ENCODE measurements at regions not wholly inside any gene's neighbourhood (a gene's known extent, or its start where the extent isn't known, plus 50 kb on each side); places are given as distances from the start of the nearest gene placed in this dataset.

GRCh38 chr6:27135087-27135657 is 112.3 kb upstream of the PRSS16 start:
- TF ChIP-seq POLR2AphosphoS5 (IDR thresholded peaks at IDR 0.05; ENCODE audit: low read depth) (no peak), CTCF (conservative IDR thresholded peaks at IDR 0.05; ENCODE audit: low read depth in 2 of 2) (no peak), EZH2 (IDR thresholded peaks at IDR 0.05; ENCODE audit: low read depth, unreplicated experiment) (no peak), JUNB (IDR thresholded peaks at IDR 0.05; ENCODE audit: unreplicated experiment) (no peak), ZNF331 (CRISPR knock-in tag; IDR thresholded peaks at IDR 0.05; ENCODE audit: low read depth) (no peak), EZH2phosphoT487 (IDR thresholded peaks at IDR 0.05; ENCODE audit: unreplicated experiment) (no peak)
- TF ChIP-seq, protein P1, sequence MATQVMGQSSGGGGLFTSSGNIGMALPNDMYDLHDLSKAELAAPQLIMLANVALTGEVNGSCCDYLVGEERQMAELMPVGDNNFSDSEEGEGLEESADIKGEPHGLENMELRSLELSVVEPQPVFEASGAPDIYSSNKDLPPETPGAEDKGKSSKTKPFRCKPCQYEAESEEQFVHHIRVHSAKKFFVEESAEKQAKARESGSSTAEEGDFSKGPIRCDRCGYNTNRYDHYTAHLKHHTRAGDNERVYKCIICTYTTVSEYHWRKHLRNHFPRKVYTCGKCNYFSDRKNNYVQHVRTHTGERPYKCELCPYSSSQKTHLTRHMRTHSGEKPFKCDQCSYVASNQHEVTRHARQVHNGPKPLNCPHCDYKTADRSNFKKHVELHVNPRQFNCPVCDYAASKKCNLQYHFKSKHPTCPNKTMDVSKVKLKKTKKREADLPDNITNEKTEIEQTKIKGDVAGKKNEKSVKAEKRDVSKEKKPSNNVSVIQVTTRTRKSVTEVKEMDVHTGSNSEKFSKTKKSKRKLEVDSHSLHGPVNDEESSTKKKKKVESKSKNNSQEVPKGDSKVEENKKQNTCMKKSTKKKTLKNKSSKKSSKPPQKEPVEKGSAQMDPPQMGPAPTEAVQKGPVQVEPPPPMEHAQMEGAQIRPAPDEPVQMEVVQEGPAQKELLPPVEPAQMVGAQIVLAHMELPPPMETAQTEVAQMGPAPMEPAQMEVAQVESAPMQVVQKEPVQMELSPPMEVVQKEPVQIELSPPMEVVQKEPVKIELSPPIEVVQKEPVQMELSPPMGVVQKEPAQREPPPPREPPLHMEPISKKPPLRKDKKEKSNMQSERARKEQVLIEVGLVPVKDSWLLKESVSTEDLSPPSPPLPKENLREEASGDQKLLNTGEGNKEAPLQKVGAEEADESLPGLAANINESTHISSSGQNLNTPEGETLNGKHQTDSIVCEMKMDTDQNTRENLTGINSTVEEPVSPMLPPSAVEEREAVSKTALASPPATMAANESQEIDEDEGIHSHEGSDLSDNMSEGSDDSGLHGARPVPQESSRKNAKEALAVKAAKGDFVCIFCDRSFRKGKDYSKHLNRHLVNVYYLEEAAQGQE (IDR thresholded peaks at IDR 0.05; ENCODE audit: unreplicated experiment), result no peak
